ENCODE measurements at regions not wholly inside any gene's neighbourhood (a gene's known extent, or its start where the extent isn't known, plus 50 kb on each side); places are given as distances from the start of the nearest gene placed in this dataset.
"Not testable (repeated sequence)": the region's sequence is repeated elsewhere in the genome, so short reads cannot be mapped to it uniquely, and the experiment has no call there.

- not testable (repeated sequence) for TF ChIP-seq CTCF, POLR2A, EP300, POLR2AphosphoS5 (IDR thresholded peaks at IDR 0.05)
Measured at GRCh38 chr5:124526079-124526478, 220.4 kb downstream of the ZNF608 start.
